ENCODE measurements at regions not wholly inside any gene's neighbourhood (a gene's known extent, or its start where the extent isn't known, plus 50 kb on each side); places are given as distances from the start of the nearest gene placed in this dataset.
A peak's percentile ranks its signal among the peaks of the same experiment; 100 is the strongest.

DNA sequence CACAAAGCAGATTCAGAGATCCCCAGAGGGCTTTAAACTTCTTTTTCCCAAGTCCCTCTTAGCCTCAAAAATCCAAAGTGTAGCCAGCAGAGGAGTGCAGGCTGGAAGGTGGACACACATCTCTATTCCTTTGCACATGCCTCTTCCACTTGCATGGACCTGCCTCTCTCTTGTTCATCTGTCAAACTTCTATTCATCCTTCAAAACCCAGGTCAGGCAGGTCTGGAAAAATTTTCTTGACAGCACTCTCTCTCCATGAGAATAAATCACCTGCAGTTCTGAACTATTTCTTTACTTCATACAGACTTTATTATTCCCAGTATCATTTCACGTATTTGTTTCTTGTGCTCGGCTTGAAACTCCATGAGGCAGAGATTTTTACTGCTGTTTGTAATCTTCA is 127.5 kb downstream of the SS18 start:
- no peak for DNase-seq
- Histone ChIP-seq H3K4me3 (no peak overlapping the region), H3K4me1 (no peaks in the 10 kb centered on the region), H3K9me3 (replicated peaks) (no peaks in the 10 kb centered on the region), H3K36me3 (no peaks in the 10 kb centered on the region), H3K27ac (no peak overlapping the region), H3K27me3 (no peaks in the 10 kb centered on the region)

DNA sequence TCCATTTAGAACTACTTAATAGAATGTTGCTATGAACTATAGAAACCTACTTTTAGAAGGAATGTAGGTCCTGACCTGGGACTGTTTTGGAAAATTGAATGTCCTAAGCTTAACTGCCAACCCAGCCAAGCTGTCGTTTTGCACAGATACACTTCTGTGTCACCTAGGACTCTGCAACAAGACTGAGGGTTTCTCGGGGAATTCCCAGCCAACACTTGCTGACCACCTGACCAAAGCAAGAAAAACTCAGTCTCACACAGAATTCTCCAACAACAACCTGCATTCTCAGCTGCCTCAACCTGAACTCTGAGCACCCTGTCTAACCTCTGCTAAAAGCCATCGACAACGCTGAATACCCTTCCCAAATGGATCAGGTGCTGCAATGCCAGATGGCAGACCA is 128.2 kb downstream of the SS18 start:
- H3K4me1 ChIP-seq = no peaks in the 10 kb centered on the region
- H3K9me3 ChIP-seq (replicated peaks) = no peaks in the 10 kb centered on the region
- no peak for DNase-seq
- H3K27me3 ChIP-seq = no peaks in the 10 kb centered on the region
- H3K27ac ChIP-seq = no peak overlapping the region
- no peaks in the 10 kb centered on the region for H3K36me3 ChIP-seq
- no peak overlapping the region for H3K4me3 ChIP-seq

DNA sequence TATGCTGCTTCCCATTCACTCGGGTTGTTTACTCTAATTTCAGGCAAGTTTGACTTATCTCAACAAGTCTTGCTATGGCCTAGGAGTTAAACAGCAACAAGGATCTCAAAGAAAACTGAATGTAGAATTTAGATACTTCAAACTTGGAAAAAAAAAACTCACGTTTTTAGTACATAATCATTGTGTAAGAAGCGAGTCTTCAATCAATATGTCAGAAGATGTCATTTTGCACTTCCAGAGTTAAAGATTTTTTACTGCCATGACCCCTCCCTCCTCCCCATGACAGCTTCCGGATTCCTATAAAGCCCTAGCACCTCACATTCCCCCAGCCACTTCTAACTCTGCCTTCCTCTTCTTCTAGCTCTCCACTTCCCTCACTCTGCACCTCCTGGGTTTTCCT is 133.4 kb downstream of the SS18 start:
- Histone ChIP-seq H3K36me3 (no peaks in the 10 kb centered on the region), H3K9me3 (replicated peaks) (no peaks in the 10 kb centered on the region), H3K4me1 (no peaks in the 10 kb centered on the region), H3K4me3 (no peak overlapping the region), H3K27ac (no peak overlapping the region), H3K27me3 (no peaks in the 10 kb centered on the region)
- no peak for DNase-seq

DNA sequence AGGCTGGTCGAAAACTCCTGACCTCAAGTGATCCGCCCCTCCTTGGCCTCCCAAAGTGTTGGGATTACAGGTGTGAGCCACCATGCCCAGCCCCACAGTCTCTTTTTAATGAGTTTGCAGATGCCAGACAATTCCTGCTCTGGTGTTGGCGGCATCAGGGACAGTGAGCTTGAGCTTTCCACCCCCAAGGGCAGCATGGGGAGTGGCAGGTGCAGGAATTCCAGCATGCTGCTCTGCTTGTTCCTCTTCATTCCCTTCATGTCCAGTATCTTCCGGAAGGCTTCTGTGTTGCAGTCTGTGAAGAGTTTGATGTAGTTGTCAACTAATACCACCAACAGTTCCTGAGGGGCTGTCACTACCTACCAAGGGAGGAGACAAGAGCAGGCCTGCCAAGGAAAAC is 137.3 kb downstream of the SS18 start:
- H3K27me3 ChIP-seq = no peaks in the 10 kb centered on the region
- H3K4me1 ChIP-seq = no peaks in the 10 kb centered on the region
- H3K9me3 ChIP-seq (replicated peaks) = no peaks in the 10 kb centered on the region
- no peak overlapping the region for H3K4me3 ChIP-seq
- H3K36me3 ChIP-seq = no peaks in the 10 kb centered on the region
- H3K27ac ChIP-seq = no peak overlapping the region
- no peak for DNase-seq

DNA sequence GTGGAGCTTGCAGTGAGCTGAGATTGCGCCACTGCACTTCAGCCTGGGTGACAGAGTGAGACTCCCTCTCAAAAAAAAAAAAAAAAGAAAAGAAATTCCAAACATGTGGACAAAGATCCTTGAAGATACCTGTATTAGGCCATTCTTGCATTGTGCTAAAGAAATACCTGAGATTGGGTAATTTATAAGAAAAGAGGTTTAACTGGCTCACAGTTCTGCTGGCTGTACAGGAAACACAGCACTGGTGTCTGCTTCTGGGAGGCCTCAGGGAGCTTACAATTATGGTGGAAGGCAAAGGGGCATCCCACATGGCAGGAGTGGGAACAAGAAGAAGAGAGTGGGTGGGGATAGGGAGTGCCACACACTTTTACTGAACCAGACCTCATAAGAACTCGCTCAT is 140.1 kb downstream of the SS18 start:
- Histone ChIP-seq H3K4me3 (no peak overlapping the region), H3K36me3 (no peaks in the 10 kb centered on the region), H3K27ac (no peak overlapping the region), H3K4me1 (no peaks in the 10 kb centered on the region), H3K9me3 (replicated peaks) (no peaks in the 10 kb centered on the region), H3K27me3 (no peaks in the 10 kb centered on the region)
- DNase-seq = no peak

DNA sequence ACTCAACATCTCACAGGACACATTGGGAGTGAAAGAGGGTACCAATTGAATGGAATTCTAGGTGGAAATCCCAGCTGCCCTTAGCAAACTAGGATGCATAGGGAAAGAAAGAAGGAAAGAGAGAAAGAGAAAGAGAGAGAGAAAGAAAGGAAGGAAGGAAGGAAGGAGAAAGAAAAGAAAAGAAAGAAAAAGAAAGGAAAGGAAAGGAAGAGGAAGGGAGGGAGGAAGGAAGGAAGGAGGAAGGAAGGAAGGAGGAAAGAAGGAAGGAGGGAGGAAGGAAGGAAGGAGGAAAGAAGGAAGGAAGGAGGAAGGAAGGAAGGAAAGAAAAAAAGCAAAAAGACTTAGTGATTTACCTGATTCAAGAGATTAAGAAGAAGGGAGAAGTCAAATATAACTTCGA is 143.9 kb downstream of the SS18 start:
- H3K27me3 ChIP-seq = no peaks in the 10 kb centered on the region
- no peak overlapping the region for H3K27ac ChIP-seq
- H3K4me3 ChIP-seq = no peak overlapping the region
- no peaks in the 10 kb centered on the region for H3K9me3 ChIP-seq (replicated peaks)
- H3K4me1 ChIP-seq = no peaks in the 10 kb centered on the region
- H3K36me3 ChIP-seq = no peaks in the 10 kb centered on the region
- DNase-seq = no peak

DNA sequence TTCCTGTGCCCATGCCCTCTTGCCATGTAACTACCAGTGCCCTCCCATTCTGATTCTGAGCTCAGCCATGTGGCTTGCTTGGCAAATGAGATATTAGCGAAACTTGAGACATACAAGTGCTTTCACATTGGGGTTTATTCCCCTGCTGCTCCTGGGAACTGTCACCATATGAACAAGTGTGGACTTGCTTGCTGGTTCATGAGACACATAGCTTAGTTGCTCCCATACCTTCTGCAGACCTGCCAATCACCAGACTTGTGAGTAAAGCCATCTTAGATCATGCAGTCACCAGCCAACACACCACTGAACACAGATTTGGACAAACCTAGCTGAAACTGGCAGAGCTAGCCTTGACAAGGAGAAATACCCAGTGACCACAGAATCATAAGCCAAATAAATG is 155.1 kb downstream of the SS18 start:
- no peak for DNase-seq
- H3K36me3 ChIP-seq = no peaks in the 10 kb centered on the region
- H3K4me1 ChIP-seq = no peaks in the 10 kb centered on the region
- H3K4me3 ChIP-seq = no peak overlapping the region
- no peaks in the 10 kb centered on the region for H3K9me3 ChIP-seq (replicated peaks)
- no peaks in the 10 kb centered on the region for H3K27me3 ChIP-seq
- H3K27ac ChIP-seq = no peak overlapping the region

DNA sequence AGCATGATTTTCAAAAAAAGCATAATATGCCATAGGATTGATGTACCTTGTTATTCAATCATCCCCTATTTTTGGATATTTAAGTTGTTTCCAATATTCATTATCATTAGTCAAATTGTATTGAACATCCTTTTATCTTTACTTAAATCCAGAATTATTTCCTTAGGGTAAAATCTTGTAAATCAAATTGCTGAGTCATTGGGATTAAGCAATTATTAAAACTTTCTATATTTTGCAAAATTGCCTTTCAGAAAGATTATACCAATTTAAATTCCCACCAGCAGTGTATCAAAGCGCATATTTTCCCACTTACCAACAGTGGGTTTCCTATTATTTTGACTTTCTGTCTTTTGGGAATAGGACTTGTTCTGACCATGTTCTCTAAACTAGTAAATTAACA is 159.3 kb downstream of the SS18 start:
- no peak for DNase-seq
- H3K27me3 ChIP-seq = no peaks in the 10 kb centered on the region

DNA sequence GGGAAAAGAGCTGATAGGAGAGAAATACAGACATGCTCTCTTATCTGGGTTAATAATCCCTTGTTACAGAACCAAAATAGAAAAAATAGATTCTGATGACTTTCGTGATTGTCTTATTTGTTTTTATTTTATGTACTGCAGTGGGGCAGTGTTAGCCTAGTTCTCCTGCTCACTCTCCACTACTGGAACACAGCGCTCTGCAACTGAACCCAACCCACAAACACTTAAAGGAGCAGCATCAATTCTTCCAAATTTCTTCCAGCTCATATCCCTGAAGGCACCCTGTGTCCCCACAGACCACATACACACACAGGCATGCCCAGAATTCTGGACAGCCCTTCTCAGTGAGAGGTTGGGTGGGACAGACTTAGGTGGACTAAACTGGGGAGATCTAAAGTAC is 160.6 kb downstream of the SS18 start:
- H3K27ac ChIP-seq = no peak overlapping the region
- no peaks in the 10 kb centered on the region for H3K36me3 ChIP-seq
- no peaks in the 10 kb centered on the region for H3K9me3 ChIP-seq (replicated peaks)
- H3K4me3 ChIP-seq = no peak overlapping the region
- H3K4me1 ChIP-seq = no peaks in the 10 kb centered on the region
- H3K27me3 ChIP-seq = no peaks in the 10 kb centered on the region
- DNase-seq = no peak

More for the DNA sequence above, 159.3 kb downstream of the SS18 start:
- Histone ChIP-seq H3K9me3 (replicated peaks) (no peaks in the 10 kb centered on the region), H3K4me3 (no peak overlapping the region), H3K4me1 (no peaks in the 10 kb centered on the region), H3K36me3 (no peaks in the 10 kb centered on the region), H3K27ac (no peak overlapping the region)

DNA sequence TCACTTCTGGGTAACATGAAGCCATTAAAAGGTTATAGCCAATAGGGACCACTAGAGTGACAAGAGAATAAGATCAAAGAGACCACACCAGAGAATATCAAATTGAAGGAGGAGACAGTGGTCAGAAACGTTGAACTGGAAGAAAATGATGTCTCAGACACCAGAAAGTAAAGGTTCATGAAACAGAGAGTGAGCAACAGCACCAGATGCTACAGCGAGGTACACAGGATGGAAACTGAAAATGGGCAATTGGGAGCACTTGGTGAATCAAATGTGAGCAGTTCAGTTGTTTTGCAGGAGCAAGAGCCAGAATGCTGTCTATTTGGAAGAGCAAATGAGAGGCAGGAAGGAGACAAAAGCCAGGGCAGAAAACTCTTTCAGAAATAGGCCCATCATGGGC is 162.6 kb downstream of the SS18 start:
- Histone ChIP-seq H3K27ac (no peak overlapping the region), H3K27me3 (no peaks in the 10 kb centered on the region), H3K9me3 (replicated peaks) (no peaks in the 10 kb centered on the region), H3K4me3 (no peak overlapping the region), H3K4me1 (no peaks in the 10 kb centered on the region), H3K36me3 (no peaks in the 10 kb centered on the region)
- no peak for DNase-seq

DNA sequence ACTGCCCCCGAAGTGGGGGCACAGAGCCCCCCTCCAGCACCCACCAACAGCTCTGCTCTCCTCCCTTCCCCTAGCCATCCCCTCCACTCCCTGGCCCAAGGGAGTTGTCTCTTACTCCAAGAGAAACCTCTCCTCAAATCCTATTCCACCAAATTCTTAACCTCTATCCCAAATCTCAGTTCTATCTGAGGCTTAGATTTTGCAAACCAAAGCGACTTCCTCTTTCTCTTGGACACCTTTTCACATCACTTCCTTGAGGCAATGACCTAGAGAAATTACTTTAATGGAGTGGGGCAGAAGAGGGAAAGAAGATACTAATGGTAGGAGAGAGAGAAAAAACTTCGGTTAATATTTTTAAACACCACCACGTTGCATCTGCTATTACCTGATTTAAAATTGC is 167.2 kb downstream of the SS18 start:
- Histone ChIP-seq H3K27ac (no peak overlapping the region), H3K27me3 (no peaks in the 10 kb centered on the region), H3K9me3 (replicated peaks) (no peaks in the 10 kb centered on the region), H3K4me3 (no peak overlapping the region), H3K36me3 (no peaks in the 10 kb centered on the region), H3K4me1 (no peaks in the 10 kb centered on the region)
- DNase-seq = no peak

DNA sequence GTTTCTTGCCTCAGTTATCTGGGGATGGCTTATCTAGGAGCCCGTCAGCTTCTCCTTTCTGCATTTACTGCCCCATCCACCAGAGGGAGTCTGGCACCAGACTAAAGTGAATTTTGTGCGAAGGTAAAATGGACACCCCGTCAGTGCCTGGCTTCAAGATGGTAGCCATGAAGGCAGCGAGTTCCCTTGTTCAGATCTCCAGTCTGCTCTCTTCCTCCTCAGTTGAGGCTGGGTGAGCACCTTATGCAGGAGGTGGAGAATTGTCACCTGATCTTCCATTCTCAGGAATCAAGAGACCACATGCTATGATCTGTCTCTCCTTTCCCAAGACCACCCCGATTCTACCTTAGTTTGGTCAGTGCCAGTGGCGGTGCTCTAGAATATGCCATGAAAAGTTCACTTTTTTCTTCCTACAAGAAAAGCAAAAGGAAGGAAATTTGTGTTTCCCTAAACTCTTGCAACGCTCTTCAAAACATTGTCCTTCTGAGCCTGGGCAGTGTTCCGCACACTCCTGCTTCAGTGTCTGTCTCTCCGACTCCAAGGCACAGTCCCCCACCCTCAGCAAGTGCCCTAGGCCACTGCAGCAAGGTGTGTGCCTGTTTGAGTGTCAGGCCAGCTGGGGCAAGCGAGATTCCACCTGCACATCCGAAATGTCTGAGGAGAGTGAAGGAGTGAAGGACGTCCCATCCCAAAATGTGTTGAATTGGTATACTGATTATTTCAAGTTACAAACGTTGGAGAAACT is 168.6 kb downstream of the SS18 start:
- H3K36me3 ChIP-seq = no peaks in the 10 kb centered on the region
- DNase-seq = peak; percentile 43 to 62
- no peaks in the 10 kb centered on the region for H3K9me3 ChIP-seq (replicated peaks)
- H3K27me3 ChIP-seq = no peaks in the 10 kb centered on the region
- H3K4me1 ChIP-seq = no peaks in the 10 kb centered on the region
- no peak overlapping the region for H3K4me3 ChIP-seq
- no peak overlapping the region for H3K27ac ChIP-seq

DNA sequence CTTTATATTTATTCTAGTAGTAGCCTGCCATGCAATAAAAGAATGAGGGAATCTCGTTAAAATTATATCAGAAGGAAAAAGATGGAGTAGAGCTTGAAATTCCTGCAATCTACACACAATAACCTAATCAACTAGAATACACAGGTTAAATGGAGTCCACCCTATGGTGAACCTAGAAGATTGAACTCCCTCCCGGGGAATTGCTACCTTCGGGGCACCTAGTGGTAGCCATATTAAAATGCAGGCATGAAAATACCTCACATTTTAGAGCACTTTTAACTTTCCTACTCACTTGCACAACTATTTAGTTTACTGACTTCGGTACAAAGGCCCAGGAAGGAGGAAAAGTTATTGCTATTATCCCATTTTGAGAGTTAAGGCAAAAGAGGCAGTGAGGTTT is 174.5 kb downstream of the SS18 start:
- Histone ChIP-seq H3K9me3 (replicated peaks) (no peaks in the 10 kb centered on the region), H3K4me3 (no peak overlapping the region), H3K27me3 (no peaks in the 10 kb centered on the region), H3K36me3 (no peaks in the 10 kb centered on the region), H3K27ac (no peak overlapping the region), H3K4me1 (no peaks in the 10 kb centered on the region)
- DNase-seq = no peak

DNA sequence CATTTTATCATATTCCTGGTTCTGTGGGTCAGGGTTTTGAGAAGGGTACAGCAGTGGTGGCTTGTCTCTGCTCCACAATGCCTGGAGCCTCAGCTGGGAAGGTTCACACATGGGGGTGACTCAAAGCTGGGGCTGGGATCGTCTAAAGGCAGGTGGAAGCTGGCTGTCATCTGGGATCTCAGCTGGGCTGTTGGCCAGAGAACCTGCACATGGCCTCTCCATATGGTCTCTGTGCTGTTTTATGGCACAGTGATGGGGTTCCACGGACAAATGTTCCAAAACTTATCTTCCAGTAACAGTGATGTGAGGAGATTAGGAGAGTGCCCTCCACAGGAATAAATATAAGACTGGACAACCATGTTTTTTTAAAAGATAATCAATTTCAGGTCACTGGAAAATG is 191.4 kb downstream of the SS18 start:
- H3K9me3 ChIP-seq (replicated peaks) = no peaks in the 10 kb centered on the region
- no peak for DNase-seq
- H3K4me3 ChIP-seq = no peak overlapping the region
- no peaks in the 10 kb centered on the region for H3K4me1 ChIP-seq
- no peaks in the 10 kb centered on the region for H3K36me3 ChIP-seq
- H3K27ac ChIP-seq = no peak overlapping the region
- no peaks in the 10 kb centered on the region for H3K27me3 ChIP-seq

DNA sequence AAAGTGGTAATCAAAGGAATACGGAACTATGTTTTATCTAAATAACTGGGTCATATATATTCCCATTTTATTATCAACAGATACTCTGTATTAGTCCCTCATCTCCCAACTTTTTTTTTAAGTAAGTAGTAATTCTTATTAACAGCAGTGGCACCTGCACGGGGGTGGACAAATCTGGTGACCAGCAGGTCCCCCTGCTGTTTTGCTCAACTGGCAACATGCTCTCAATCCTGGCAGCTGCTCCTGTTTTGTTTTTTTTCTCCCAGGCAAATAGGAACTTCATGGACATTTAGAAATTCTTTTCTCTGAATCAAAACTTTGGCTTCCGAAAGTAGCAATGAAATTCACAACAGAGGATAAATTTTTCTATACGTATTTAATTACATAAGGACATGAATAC is 193.5 kb downstream of the SS18 start:
- Histone ChIP-seq H3K9me3 (replicated peaks) (no peaks in the 10 kb centered on the region), H3K4me1 (no peaks in the 10 kb centered on the region), H3K27me3 (no peaks in the 10 kb centered on the region), H3K36me3 (no peaks in the 10 kb centered on the region), H3K4me3 (no peak overlapping the region), H3K27ac (no peak overlapping the region)
- no peak for DNase-seq

DNA sequence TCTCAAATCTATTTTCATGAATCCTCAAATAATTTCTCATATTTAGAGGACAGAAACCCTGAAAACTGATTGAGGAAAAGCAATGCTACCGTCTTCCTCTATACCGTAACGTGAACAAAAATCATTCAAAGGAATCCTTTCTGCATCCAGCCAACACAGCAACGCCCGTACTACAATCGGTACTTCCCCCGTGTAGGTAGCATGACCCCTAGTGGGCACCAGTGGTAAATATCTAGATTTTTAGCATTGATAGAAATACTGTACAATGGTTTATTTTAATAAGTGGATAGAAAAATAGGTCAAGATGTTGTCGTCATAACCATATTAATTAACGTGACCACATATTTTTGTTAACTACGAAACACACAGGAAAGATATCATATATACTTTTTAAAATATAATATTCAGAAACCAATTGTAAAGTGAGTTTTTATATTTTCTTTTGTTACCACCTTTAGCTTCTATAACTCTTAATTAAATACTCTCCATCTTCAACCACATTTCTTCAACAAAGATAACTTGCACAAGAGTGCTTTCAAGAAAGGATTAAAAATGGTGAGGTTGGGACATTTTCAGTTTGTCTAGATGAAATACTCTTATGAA is 194.1 kb downstream of the SS18 start:
- H3K9me3 ChIP-seq (replicated peaks) = no peaks in the 10 kb centered on the region
- H3K27ac ChIP-seq = no peak overlapping the region
- H3K27me3 ChIP-seq = no peaks in the 10 kb centered on the region
- peak; percentile 57 to 75 for DNase-seq
- H3K4me3 ChIP-seq = 0 out of 2 replicates have a peak overlapping the region, but pooled peaks have one; percentile 17
- H3K36me3 ChIP-seq = no peaks in the 10 kb centered on the region
- no peaks in the 10 kb centered on the region for H3K4me1 ChIP-seq

Data from SJCRH30 (cell line).